Transverse colon (tissue), 3 donors: ENCODE measurements at regions not wholly inside any gene's neighbourhood (a gene's known extent, or its start where the extent isn't known, plus 50 kb on each side); places are given as distances from the start of the nearest gene placed in this dataset.

Experiments
- CTCF ChIP-seq, 5 experiments: fragments of 200-600 bp in 3 of 5; fragments of 450-650 bp in 2 of 5; sonication (generic) in 3 of 5; IDR thresholded peaks; 1 replicate in 2 of 5; 2 replicates in 3 of 5; pipeline ENCODE4 v1.5.1; 2016 to 2017; ENCODE audit warnings: antibody characterized with exemption in 5 of 5, inconsistent platforms in 3 of 5, mild to moderate bottlenecking in 2 of 5, moderate library complexity in 1 of 5
- EP300 ChIP-seq: sonication (generic); formaldehyde crosslinking; IDR thresholded peaks from one replicate; pipeline ENCODE4 v1.6.1; 2017; ENCODE audit warnings: antibody characterized with exemption, low read depth

GRCh38 chr13:73961181-73961580 lies 173.0 kb downstream of the KLF12 start:
- no peak for TF ChIP-seq EP300
- no peak for TF ChIP-seq CTCF (IDR thresholded peaks at IDR 0.05)
